Activated CD4-positive, alpha-beta T cell treated with anti-CD3 and anti-CD28 coated beads for 4 hours (primary cell): ENCODE measurements at regions not wholly inside any gene's neighbourhood (a gene's known extent, or its start where the extent isn't known, plus 50 kb on each side); places are given as distances from the start of the nearest gene placed in this dataset.
"Not testable (repeated sequence)": the region's sequence is repeated elsewhere in the genome, so short reads cannot be mapped to it uniquely, and the experiment has no call there.

ENCODE experiments used
- DNase-seq, 2 donors: peaks; one replicate each; pipeline ENCODE4 v3.0.0-alpha.2; 2020

DNA sequence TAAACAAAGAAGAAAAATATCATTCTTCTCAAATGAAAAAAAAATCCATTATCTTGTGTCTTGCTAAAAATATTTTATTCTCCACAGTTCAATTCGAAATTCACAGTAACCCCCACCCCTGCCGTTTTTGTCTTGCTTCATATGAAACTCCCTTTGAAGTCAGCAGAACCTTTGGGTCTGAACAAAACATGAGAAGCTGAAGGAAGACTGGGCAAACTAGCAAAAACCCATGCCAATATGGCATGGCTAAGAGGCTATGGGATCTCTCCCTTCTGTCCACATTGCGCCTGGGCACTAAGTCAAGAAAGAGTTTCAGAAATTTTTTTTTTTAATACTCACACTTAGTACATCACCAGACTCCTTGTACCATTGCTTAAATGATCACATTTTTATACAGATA is 136.0 kb upstream of the SMIM31 start:
- DNase-seq, result no peak

DNA sequence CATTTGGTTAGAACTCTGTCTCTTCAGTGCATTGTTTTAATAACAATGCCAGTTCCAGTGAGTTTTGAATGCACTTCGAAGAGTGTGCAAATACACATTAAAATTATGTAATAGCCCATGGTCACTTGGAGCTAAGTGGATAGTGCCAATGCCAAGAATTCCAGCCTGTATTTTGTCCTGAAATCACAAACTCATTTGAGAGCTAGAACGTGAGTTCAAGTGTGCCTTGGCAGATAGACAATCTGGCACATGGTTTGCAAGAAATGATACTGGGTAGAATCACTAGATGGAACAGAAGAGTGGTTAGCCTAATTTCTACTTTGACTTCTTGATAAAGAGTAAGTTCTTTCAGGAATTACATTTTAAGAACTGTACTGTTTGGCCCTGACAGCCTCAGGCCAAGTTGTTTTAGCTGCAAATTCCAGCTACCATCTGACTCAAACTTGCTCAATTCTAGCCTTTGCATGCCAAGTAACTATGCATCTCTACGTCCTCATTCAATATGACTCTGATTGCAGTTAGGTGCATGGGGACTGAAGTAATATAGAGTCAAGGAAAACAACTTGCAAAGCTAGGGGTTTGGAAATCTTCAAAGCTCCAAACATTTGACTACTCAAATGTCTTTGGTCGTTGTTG is 131.9 kb upstream of the SMIM31 start:
- no peak for DNase-seq

DNA sequence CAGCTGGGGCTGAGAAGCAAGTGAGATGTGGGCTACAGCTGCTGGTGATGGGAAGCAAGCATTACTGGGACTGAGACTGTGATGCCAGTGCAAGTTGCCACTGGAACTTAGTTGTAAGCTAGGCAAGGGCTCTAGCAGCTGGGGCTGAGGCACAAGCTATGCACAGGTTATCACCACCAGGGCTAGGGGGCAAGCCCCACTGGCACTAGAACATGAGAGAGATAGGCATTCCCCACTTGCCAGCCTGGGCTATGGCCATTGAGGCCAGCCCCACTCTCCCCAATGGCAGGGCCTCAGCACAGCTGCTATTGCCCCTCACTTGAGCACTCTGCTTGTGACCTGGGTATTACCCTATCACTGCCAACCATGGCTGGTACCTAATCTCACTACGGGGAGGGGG is 130.8 kb upstream of the SMIM31 start:
- no peak for DNase-seq

- no peak for DNase-seq
These were observed 114.9 kb upstream of the SMIM31 start for GRCh38 chr4:164639001-164639400.

- DNase-seq, result no peak
These were observed 105.6 kb upstream of the SMIM31 start for GRCh38 chr4:164648151-164648848.

DNA sequence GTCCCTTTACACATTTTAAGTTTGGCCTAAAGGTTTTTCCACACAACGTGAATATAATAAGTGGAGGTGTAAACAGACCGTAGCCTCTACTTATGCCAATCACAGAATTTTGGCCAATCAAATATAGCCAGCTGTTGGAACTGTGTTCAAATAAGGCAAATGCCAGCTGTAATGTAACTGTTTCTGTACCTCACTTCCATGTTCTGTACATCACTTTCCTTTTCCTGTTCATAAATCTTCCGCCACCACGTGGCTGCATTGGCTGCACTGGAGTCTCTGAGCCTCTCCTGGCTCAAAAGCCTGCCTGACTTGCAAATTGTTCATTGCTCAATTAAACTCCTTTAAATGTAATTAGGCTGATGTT is 105.1 kb upstream of the SMIM31 start:
- DNase-seq, result no peak

GRCh38 chr4:164659765-164660164 is 94.2 kb upstream of the SMIM31 start:
- DNase-seq, result no peak

GRCh38 chr4:164676152-164676551 is 77.8 kb upstream of the SMIM31 start:
- DNase-seq, result not testable (repeated sequence)

GRCh38 chr4:164683040-164683439 is 70.9 kb upstream of the SMIM31 start:
- no peak for DNase-seq

GRCh38 chr4:164695650-164696049 is 58.3 kb upstream of the SMIM31 start:
- DNase-seq, result no peak

- no peak for DNase-seq
These were observed 53.5 kb upstream of the SMIM31 start for GRCh38 chr4:164700471-164700870.

DNA sequence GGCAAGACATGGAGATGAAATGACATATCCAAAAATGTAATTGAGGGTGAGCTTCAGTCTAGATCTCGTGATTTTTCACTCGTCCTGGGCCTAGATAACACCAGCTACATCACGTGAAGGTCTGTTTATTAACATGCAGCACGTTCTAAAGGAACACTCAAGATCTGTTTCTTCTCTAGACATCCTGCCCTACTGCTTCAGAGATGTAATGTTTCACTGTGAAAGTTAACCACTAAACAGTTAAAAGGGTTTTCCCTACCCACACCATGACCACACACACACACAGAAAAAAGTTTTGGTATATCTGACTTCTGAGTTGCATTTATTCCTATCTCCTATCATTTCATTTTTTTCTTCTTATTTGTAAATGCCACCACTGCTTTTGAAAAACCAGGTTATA is 52.3 kb upstream of the SMIM31 start:
- DNase-seq, result no peak
